GM18873 (cell line): ENCODE measurements at regions not wholly inside any gene's neighbourhood (a gene's known extent, or its start where the extent isn't known, plus 50 kb on each side); places are given as distances from the start of the nearest gene placed in this dataset.

ENCODE experiments used
- ATAC-seq: cut with Tn5 transposase; IDR thresholded peaks from one replicate; pipeline ENCODE4 v1.9.1; 2021; ENCODE audit warnings: mild to moderate bottlenecking, moderate library complexity, moderate number of reproducible peaks; ENCODE audit not compliant: unreplicated experiment, low FRiP score

DNA sequence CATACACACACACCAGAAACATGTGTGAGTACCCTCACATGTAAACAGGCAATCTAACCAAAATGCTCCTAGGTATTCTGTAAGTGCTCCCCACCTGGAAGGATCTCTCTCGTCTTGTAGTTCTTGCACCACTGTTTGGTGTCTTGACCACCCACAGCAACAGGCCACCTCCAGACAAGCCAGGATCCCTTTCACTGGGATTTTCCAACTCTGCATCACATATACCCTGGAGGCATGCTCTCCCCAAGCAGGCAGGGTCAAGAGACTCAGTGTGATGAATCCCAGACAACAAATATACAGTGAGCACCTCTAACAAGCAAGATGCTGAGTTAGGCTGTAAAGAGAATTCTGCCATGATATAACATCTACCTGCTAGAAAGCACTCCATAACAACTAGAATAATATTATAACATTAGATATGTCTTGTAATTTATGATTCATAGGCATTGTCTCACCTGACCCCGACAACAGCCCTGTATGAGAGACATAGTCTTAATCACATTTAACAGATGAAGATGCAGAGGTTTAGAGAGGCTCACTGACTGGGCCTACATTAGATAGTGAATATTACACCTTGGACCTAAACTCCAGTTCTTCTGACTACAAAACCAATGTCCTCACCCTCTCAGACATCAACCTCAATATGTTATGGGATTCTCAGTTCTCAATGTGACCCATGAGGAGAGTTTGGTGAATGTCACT, 76.5 kb upstream of the BCL6 start:
- ATAC-seq, result no peak

DNA sequence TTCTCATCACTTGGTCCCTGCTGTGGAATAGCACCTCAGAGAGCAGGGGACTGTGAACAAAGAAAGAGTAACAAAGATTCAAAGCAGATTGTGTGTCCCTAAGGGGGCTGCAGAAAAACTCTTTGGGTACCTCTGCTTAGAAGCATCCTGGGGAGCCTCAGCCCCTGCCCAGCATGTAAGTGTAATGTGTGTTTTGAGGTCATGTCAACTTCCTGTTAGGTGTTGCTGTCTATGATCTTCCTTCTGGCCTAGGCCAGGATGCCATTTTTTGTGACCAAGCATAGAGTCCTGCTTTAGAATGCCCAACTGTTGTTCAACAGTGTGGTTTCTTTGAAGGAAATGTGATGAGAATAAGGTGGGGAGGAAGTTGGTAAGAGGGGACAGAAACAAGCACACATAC, 77.1 kb upstream of the BCL6 start:
- ATAC-seq, result no peak

DNA sequence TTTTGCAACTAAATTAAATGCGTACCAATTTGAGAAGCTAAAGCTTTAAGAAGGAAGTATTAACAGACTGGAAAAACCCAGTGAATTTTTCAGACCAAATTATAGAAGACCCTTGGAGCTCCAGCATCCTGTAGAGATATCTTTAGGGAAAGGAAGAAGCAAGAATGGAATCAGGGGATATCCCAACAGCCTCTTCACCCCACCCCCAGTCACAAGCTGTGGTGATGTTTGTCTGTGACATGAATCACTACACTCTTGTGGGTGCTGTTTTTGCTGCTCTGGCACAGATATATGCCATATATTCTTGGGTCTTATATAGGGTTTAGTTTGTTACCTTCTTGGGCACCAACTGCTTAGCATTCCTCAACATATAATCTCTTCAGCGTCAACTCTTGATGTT, 78.5 kb upstream of the BCL6 start:
- ATAC-seq, result no peak

DNA sequence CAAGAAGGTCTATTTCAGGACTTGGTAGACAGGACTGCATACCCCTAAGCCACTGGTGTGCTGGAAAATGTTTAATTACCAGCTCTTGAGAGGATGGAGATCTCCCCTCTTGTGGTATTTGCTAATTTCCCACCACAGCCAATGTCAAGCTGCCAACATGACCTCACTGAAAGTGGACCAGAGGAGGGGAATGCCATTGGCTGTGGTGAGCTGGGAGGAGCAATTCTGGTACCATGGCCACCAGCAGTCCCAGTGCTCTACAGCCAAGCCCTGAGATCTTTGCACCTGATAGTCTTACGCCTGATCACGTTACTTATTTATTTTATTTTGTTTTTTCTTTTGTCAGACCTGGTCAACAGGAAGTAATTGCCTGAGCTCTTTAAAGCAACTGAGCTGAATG, 82.5 kb upstream of the BCL6 start:
- ATAC-seq, result no peak

DNA sequence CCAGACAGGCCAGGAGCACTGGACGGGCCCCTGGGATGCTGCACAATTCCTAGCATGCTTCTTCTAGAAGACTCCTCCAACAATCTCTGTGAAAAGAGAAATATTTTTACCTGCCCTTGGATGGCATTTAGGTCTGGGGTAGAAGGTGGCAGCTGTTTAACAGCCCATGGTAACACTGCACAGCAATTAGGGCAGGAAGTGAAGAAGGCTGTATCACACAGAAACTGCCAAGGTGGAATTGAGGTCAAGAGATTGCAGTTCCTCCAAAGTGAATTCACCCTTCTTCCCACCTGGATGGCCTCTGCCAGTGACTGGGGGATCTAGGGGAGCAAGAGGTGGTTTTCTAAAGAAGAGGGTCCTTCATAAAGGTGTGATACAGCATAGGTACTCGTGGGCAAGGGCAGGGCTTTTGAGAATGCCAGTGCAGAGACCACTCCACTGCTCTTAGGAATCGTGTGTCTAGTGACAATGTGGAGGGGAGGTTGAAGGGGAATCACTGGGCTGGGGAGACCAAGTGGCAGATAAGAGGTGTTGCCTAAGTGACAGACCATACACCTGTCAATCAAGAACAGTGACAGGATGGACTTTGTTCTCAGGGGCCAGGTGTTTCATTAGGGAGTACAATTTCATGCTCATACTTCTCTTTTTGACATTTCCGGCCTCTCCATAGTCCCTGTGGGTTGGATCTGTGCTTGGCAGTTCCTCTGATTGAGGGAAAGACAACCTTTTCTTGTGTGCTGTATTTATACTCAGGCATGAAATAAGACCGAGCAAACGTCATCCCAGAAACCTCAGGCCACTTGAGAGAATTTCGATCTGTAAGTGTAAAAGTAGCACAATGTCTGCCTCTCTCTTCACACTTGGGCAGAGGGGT, 83.5 kb upstream of the BCL6 start:
- no peak for ATAC-seq

DNA sequence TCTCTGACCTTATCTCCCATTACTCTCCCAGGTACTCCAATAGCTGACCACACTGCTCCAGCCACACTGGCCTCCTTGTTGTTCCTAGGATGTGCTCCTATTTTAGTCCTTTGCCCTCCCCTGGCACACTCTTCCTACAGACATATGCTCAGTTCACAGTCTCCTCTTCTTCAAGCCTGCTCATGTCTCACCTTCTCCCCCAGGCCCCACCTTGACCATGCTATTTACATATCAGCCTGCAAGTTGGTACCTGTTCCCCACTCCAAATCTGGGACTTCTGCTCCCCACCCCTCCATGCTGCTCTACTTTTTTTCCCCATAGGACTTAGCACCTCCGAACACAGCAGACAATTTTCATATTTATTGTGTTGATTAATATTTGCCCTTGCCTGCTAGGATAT, 84.9 kb upstream of the BCL6 start:
- no peak for ATAC-seq

DNA sequence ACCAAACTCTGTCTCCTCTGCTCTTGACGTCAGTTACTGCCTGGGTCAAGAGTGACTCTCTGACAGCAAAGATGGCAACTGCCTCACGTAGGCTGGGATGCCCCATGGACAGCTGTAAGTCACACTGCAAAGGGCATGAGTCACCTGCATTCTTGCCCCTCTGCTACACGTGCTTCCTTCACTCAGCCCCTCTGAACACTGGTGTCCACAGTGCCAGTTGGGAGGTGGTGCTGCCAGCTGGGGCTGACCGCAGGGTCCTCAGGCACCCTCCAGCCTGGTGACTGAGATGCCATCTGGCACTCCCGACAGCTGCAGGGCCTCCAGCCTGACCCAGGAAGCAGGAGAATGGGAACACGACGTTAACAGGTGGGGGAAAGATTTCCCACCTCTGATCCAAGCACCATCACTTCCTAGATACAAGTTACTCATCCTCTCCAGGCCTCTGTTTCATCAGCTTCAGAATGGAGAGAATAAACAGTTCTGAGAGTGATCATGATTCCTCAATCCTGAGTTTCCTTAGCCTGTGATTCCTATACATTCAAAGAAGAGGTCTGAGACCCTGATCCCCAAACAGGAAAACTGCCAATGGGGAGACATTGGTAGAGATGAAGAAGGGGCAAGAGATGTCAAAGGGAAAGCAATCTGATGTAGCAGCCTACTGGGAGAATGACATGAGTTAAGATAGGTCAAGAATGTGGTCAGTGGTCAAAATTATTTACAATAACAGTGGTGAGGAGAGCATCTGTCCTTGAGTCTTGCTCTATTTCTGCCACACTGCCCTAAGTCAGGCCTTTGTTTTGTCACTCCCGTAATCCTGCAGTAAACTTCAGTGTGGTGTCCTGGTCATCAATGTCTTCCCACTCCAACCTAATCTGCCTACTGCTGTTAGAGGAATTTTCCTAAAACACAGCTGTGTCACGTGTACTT, 86.1 kb upstream of the BCL6 start:
- no peak for ATAC-seq

DNA sequence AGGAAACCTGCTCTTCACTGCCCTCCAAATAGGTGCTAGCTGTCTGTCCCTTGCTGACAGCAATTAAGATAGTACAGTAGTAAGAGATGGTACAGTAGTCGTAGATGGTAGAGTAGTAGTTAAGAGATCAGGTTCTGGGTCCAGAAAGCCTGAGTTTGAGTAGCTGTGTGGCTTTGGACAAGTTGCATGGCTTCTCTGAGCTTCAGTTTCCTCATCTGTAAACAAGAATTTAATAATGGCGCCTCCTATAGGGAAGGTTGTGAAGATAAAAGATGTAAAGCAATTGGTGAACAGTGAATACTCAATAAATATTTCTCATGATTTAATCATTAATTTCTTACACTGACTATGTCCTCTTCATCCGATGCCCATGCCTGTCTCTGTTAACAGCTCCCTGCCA, 86.9 kb upstream of the BCL6 start:
- ATAC-seq, result no peak

DNA sequence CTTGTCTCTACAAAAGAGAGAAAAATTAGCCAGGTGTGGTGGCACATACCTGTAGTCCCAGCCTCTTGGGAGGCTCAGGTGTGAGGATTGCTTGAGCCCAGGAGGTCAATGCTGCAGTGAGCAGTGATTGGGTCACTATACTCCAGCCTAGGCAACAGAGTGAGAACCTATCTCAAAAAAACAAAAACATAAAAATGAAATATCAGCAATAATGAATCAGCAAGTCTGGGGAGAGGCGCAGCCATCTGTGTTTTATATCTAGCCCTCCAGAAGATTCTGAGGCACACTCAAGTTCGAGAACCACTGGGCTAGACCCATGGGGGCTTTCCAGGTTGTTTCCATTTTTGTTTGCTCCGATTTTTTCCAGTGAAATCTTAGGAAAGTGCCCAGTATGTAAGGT, 88.1 kb upstream of the BCL6 start:
- ATAC-seq, result no peak

DNA sequence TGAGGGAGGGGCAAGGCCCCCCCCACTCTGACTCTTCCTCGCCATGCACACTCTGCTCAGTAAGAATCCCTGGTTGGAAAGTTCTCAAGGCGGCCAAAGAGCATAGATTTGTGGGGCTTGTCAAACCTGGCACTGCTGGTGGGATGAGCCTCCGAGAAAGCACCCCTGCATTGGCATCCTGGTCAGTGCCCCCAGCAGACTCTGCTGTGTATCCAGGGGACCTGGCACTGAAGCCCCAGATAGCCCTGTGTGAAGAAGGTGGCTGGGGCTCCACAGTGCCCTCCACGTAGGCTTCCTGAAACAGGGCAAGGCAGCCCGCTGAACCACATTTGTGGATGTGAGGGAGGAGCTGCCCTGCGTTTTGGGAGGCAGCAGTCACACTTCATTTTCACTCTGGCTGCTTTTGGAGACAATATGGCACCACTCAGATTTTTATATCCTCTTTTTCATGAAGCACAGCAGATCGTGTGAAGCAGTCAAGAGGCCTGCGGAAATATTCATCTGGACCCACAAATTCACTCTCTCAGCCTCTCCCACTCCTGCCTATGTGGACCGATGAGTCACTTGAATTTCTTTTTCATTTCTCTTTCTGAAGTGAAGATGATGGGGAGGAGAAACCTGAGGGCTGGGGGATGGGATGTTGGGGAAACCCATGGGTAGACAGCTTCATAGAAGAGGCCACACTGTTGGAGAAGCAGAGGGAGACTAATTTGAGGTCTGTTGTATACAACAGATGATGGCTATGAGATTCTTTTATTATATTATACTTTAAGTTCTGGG, 88.7 kb upstream of the BCL6 start:
- ATAC-seq, result no peak

DNA sequence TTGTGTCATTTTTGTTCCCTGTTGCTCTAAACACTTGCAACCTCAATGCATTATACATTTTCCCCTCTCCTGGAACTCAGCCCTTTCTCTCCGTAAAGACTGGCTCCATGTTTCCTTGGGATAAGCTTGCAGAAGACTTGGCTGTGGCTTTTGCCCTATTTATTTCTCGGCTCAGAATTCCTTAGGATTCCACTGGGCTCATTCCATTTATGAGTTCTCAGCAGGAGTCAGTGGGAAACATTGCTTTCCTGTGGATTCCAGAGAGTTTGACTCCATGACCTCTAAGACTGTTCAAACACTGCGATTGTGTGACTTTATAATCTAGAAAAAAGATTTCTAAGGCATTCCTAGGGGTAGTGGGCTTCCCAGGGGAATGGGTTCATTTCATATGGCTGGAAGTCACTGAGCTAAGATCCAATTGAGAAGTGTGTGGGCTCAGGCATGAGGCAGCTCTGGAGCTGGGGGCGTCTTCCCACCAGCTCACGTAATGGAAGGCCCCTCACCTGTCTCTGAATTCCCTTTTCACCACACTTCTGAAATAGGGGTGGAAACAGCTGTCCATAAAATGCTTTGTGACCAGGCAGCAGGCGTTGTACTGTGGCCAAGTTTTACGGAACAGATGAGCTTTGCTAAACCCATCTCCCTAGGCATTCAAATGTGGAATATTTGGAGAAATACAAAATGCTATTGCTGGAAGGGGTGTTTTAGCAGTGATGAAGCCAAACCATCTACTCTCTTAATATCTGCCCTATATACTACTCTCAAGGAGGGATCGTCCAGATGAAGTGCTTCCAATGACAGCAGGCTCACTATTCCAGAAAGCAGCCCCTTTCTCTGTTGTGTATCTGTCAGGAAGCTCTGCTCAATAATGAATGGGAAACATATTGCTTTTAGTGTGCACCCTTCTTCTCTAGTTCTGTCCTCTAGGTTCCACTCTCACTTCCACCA, 91.8 kb upstream of the BCL6 start:
- ATAC-seq, result no peak

DNA sequence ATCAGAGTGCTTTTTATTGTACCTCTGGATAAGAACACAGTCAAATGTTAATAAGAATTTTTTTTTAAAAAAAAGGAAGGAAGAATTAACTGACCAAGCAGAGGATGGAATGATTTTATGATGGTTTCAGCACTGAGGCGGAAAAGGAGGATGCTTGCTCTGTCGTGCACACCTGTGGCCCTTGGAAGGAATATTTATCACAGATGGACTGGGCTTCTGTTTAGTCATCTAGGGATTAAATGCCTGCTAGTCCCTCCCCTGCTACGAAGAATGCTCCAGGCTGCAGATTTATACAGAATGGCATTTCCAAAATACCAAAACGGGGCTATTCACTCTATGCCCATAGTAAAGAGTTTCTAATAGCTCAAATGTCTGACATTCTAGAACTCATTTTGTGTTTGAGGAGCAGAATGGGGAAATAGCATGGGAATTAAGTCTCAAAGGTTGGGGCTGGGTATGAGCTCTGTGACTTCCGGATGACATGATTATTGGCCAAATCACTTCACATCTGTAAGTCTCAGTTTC, 92.8 kb upstream of the BCL6 start:
- ATAC-seq, result no peak

DNA sequence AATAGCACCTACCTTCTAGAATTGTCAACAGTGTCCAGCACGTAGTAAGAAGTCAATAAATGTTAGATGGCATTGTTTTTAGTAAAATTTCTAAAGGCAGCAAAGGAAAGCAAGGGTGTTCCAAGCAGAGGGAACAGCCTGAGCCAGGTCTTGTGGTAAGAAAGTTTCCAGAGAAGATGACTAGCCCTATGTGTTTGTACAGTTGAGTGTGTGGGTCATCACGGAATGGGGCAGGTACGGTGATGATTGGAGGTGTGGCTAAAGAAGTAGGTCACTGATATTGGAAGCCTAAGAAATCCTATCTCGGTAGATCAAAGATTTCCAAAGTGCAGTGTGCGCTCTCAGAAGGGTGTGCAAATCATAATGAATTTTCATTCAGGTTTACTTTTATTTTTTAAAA, 94.2 kb upstream of the BCL6 start:
- ATAC-seq, result no peak

DNA sequence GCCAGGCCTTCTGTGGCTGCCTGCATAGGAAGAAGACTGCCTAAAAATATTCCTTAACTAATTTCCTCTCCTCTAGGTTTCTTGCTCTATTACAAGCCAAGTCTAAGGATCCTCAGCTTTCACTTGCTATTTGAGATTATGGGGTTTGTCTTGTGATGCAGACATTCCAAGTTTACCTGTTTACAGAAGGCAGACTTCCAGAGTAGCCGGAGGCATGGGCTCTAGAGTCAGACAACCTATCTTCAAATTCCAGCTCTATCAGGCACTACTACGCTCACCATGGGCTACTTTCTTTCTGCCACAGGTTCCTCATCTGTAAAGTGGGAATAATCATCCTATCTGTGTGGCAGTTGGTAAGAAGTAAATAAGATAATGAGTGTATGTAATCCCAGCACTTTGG, 95.6 kb upstream of the BCL6 start:
- ATAC-seq, result no peak

DNA sequence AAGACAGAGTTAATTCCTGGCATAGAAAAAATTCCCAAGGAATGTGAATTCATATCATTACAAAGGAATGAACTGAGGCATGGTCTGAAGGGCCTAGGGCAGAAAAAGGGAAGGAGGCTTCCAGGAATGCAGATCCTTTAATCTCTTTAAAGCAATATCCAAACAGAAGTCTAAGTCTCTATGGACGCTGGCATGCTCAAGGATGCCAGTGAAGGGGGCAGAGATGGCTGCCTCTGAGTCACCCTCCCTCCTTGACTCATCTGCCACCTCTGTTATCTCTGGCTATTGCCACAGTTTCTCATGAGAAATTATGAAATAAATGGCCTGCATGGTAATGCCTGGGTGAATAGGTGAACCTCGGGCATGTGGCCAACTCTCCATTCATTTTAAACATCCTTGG, 96.3 kb upstream of the BCL6 start:
- ATAC-seq, result no peak

DNA sequence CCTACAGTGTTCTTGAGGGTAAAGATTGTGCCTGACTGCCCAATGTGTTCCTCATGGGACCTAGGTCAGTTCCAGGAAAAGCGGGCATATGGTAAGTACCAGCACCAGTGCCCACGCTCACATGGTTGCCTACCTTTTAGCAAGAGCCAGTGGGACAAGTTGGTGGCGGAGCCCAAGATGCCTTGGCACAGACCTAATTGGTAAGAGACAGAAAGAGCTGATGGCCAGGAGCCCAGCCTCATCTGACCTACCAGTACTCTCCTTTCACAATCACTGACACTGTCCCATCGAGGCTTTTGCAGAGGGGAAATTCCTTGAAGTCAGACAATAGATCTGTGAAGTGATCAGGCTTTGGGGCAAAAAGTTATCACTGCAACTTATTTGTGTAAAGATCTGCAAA, 98.4 kb upstream of the BCL6 start:
- ATAC-seq, result no peak

DNA sequence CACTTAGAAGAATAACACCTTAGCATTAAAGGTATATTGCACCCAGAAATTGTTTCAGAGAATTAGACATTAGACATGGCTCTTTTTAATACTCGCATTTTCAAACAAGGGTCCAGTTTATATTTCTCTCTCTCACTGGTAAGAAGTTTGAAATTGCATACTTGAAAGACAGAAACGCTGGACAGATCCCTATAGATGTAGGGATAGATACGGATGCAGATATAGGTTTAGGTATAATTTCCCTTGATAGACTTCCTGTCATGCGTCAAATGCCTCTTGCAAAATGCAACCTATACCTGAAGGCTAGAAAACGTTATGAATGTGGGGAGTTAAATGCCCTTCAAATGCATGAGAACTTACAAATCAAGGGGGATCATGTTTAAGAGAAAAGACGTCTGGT, 99.4 kb upstream of the BCL6 start:
- ATAC-seq, result no peak

DNA sequence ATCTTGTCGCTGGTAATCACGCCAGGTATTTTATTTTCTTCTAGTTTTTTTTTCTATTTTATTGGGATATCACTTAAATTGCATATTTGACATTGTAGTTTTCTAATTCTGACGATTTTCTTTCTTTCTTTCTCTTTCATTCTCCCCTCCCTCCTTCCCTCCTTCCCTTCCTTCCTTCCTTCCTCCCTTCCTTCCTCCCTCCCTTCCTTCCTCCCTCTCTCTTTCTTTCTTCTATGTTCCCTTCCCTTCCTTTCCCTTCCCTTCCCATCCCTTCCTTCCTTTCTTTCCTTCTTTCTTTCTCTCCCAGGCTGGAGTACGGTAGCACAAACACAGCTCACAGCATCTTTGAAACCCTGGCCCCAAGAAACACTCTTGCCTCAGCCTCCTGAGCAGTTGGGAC, 100.6 kb upstream of the BCL6 start:
- ATAC-seq, result no peak

DNA sequence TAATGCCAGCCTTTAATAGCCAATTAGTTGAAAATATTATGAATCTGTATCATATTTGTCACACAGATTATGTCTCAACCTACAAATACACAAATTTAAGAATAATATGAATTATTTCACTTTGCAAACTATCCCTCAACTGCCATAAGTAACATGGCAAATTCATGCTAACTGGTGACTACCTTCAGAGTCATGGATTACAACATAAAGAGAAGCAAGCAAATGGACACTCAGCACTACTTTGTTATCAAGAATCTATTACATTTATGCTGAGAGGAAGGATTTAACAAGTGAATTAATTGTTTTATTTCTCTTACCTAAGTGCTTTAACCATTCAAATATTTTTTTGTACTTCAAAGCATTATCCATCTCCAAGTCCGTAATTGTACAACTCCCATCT, 103.1 kb upstream of the BCL6 start:
- ATAC-seq, result no peak
